Neural progenitor cell (in vitro differentiated cells): ENCODE measurements at regions not wholly inside any gene's neighbourhood (a gene's known extent, or its start where the extent isn't known, plus 50 kb on each side); places are given as distances from the start of the nearest gene placed in this dataset.

Experiments
- EZH2 ChIP-seq: fragments of 200-600 bp; sonication (generic); IDR thresholded peaks from 2 replicates; pipeline ENCODE4 v1.6.1; 2017; ENCODE audit warnings: antibody characterized with exemption, mild to moderate bottlenecking, moderate library complexity
- EZH2phosphoT487 ChIP-seq: fragments of 200-600 bp; sonication (generic); IDR thresholded peaks from 2 replicates; pipeline ENCODE4 v1.6.1; 2017; ENCODE audit warnings: antibody characterized with exemption
- TF ChIP-seq, protein P1 (sequence below): fragments of 200-600 bp; sonication (generic); IDR thresholded peaks from 2 replicates; pipeline ENCODE4 v1.5.1; 2017; ENCODE audit warnings: antibody characterized with exemption, mild to moderate bottlenecking

- TF ChIP-seq, protein P1, sequence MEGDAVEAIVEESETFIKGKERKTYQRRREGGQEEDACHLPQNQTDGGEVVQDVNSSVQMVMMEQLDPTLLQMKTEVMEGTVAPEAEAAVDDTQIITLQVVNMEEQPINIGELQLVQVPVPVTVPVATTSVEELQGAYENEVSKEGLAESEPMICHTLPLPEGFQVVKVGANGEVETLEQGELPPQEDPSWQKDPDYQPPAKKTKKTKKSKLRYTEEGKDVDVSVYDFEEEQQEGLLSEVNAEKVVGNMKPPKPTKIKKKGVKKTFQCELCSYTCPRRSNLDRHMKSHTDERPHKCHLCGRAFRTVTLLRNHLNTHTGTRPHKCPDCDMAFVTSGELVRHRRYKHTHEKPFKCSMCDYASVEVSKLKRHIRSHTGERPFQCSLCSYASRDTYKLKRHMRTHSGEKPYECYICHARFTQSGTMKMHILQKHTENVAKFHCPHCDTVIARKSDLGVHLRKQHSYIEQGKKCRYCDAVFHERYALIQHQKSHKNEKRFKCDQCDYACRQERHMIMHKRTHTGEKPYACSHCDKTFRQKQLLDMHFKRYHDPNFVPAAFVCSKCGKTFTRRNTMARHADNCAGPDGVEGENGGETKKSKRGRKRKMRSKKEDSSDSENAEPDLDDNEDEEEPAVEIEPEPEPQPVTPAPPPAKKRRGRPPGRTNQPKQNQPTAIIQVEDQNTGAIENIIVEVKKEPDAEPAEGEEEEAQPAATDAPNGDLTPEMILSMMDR, result no peak
- no peak for TF ChIP-seq EZH2
- no peak for TF ChIP-seq EZH2phosphoT487
Observed at GRCh38 chrX:134714633-134715110, 56.4 kb upstream of the PLAC1 start.
